GM23338 (cell line): ENCODE measurements at regions not wholly inside any gene's neighbourhood (a gene's known extent, or its start where the extent isn't known, plus 50 kb on each side); places are given as distances from the start of the nearest gene placed in this dataset.

Experiments used
- ATAC-seq: fragments of 200-7000 bp; cut with Tn5 transposase; 3 replicates; pipeline ENCODE4 v1.9.1; 2020
- DNase-seq: peaks from one replicate; pipeline ENCODE4 v3.0.0-alpha.2; 2015; ENCODE audit warnings: low spot score
- H2AFZ ChIP-seq: fragments of 200-600 bp; sonication (generic); 2 replicates; pipeline ENCODE4 v1.8.0; 2016; ENCODE audit warnings: antibody characterized with exemption, mild to moderate bottlenecking, moderate library complexity
- H3F3A ChIP-seq: fragments of 200-600 bp; sonication (generic); replicated peaks from 2 replicates; pipeline ENCODE4 v1.8.0; 2017; ENCODE audit warnings: antibody characterized with exemption, mixed run types, low read depth
- H3K27ac ChIP-seq: fragments of 200-600 bp; sonication (generic); 2 replicates; pipeline ENCODE4 v1.6.1; 2016; ENCODE audit warnings: low read depth
- H3K27me3 ChIP-seq: fragments of 200-600 bp; sonication (generic); 2 replicates; pipeline ENCODE4 v1.8.0; 2016; ENCODE audit warnings: mild to moderate bottlenecking, mixed run types, moderate library complexity; ENCODE audit not compliant: insufficient read depth
- H3K36me3 ChIP-seq: fragments of 200-600 bp; sonication (generic); 2 replicates; pipeline ENCODE4 v1.8.0; 2016; ENCODE audit warnings: mild to moderate bottlenecking; ENCODE audit not compliant: insufficient read depth
- H3K4me1 ChIP-seq: fragments of 200-600 bp; sonication (generic); 2 replicates; pipeline ENCODE4 v1.8.0; 2016; ENCODE audit warnings: mild to moderate bottlenecking, moderate library complexity; ENCODE audit not compliant: insufficient read depth
- H3K4me2 ChIP-seq: fragments of 200-600 bp; sonication (generic); 2 replicates; pipeline ENCODE4 v1.7.1; 2017; ENCODE audit warnings: mixed run types
- H3K4me3 ChIP-seq: fragments of 200-600 bp; sonication (generic); 2 replicates; pipeline ENCODE4 v1.6.1; 2016; ENCODE audit warnings: mixed run types
- H3K79me2 ChIP-seq: fragments of 200-600 bp; sonication (generic); replicated peaks from 2 replicates; pipeline ENCODE4 v1.8.0; 2017; ENCODE audit warnings: mild to moderate bottlenecking; ENCODE audit not compliant: insufficient read depth
- H3K9me2 ChIP-seq: fragments of 200-600 bp; sonication (generic); 2 replicates; pipeline ENCODE4 v1.8.0; 2017; ENCODE audit not compliant: insufficient read depth
- H4K20me1 ChIP-seq: fragments of 200-600 bp; sonication (generic); replicated peaks from 2 replicates; pipeline ENCODE4 v1.8.0; 2017; ENCODE audit warnings: mild to moderate bottlenecking; ENCODE audit not compliant: insufficient read depth
- H3K27ac Mint-ChIP-seq: 2 replicates; pipeline ENCODE4 v1.8.0; 2020; ENCODE audit warnings: inconsistent platforms, mild to moderate bottlenecking, moderate library complexity, mixed read lengths
- H3K27me3 Mint-ChIP-seq: 3 replicates; pipeline ENCODE4 v1.8.0; 2022; ENCODE audit warnings: low read depth, mild to moderate bottlenecking, moderate library complexity, mixed read lengths, inconsistent platforms; ENCODE audit not compliant: insufficient read depth, poor library complexity
- H3K36me3 Mint-ChIP-seq: 3 replicates; pipeline ENCODE4 v1.8.0; 2021; ENCODE audit warnings: low read depth, mild to moderate bottlenecking, inconsistent platforms, moderate library complexity, mixed read lengths
- H3K4me1 Mint-ChIP-seq: 3 replicates; pipeline ENCODE4 v1.8.0; 2020; ENCODE audit warnings: mild to moderate bottlenecking, inconsistent platforms, mixed read lengths
- H3K4me3 Mint-ChIP-seq: 3 replicates; pipeline ENCODE4 v1.8.0; 2021; ENCODE audit warnings: moderate library complexity, mild to moderate bottlenecking, inconsistent platforms, mixed read lengths
- H3K9me3 Mint-ChIP-seq: 3 replicates; pipeline ENCODE4 v1.8.0; 2020; ENCODE audit warnings: moderate library complexity, mild to moderate bottlenecking, inconsistent platforms, mixed read lengths
- CREB1 ChIP-seq: fragments of 250-450 bp; sonication (Bioruptor Pico); IDR thresholded peaks from 2 replicates; pipeline ENCODE4 v1.5.0; 2020; ENCODE audit warnings: low read depth, mild to moderate bottlenecking, moderate library complexity
- CTCF ChIP-seq, 2 experiments: fragments of 200-600 bp in 1 of 2; sonication (generic) in 1 of 2; conservative IDR thresholded peaks; 2 replicates each; pipeline versions ENCODE4 v1.5.1 to v1.6.1; 2016 to 2017; ENCODE audit warnings: antibody characterized with exemption in 2 of 2, low read depth in 2 of 2, mild to moderate bottlenecking in 2 of 2, moderate library complexity in 1 of 2
- ETS1 ChIP-seq: IDR thresholded peaks from 2 replicates; pipeline ENCODE4 v1.6.1; 2016; ENCODE audit warnings: antibody characterized with exemption
- EZH2 ChIP-seq: fragments of 200-600 bp; sonication (generic); IDR thresholded peaks from one replicate; pipeline ENCODE4 v1.8.0; 2017; ENCODE audit warnings: antibody characterized with exemption, mild to moderate bottlenecking, low read depth; ENCODE audit not compliant: unreplicated experiment
- EZH2phosphoT487 ChIP-seq: fragments of 200-600 bp; sonication (generic); IDR thresholded peaks from one replicate; pipeline ENCODE4 v1.8.1; 2018; ENCODE audit warnings: antibody characterized with exemption; ENCODE audit not compliant: unreplicated experiment
- JUNB ChIP-seq: IDR thresholded peaks from one replicate; pipeline ENCODE4 v1.6.1; 2016; ENCODE audit warnings: antibody characterized with exemption; ENCODE audit not compliant: unreplicated experiment
- NANOG ChIP-seq: IDR thresholded peaks from 2 replicates; pipeline ENCODE4 v1.6.1; 2016; ENCODE audit warnings: antibody characterized with exemption, borderline replicate concordance
- POLR2AphosphoS5 ChIP-seq: IDR thresholded peaks from 2 replicates; pipeline ENCODE4 v1.6.1; 2016; ENCODE audit warnings: antibody characterized with exemption, low read depth
- REST ChIP-seq: IDR thresholded peaks from one replicate; pipeline ENCODE4 v1.6.1; 2018; ENCODE audit warnings: antibody characterized with exemption; ENCODE audit not compliant: unreplicated experiment
- STAT1 ChIP-seq: IDR thresholded peaks from one replicate; pipeline ENCODE4 v1.6.1; 2016; ENCODE audit warnings: antibody characterized with exemption; ENCODE audit not compliant: unreplicated experiment
- ZNF114 ChIP-seq: fragments of 250-450 bp; sonication (Bioruptor Pico); IDR thresholded peaks from 2 replicates; pipeline ENCODE4 v1.5.0; 2020; ENCODE audit warnings: mild to moderate bottlenecking, moderate library complexity
- ZNF331 ChIP-seq: fragments of 250-450 bp; sonication (Bioruptor Pico); IDR thresholded peaks from 2 replicates; pipeline ENCODE4 v1.5.0; 2020; ENCODE audit warnings: low read depth, mild to moderate bottlenecking, moderate library complexity
- ZNF462 ChIP-seq: fragments of 250-450 bp; sonication (Bioruptor Pico); IDR thresholded peaks from 2 replicates; pipeline ENCODE4 v1.5.0; 2020; ENCODE audit warnings: mild to moderate bottlenecking, moderate library complexity

GRCh38 chr18:43482136-43482535 lies 204.8 kb upstream of the SYT4 start:
- TF ChIP-seq ZNF114 (CRISPR knock-in tag), result no peak
- no peak for TF ChIP-seq NANOG
- no peak for TF ChIP-seq POLR2AphosphoS5
- TF ChIP-seq REST, result no peak
- TF ChIP-seq JUNB, result no peak
- no peak for TF ChIP-seq CTCF (conservative IDR thresholded peaks at IDR 0.05; ENCODE audit: low read depth in 2 of 2)
- TF ChIP-seq EZH2phosphoT487, result no peak
- TF ChIP-seq ZNF331 (CRISPR knock-in tag), result no peak
- TF ChIP-seq ETS1, result no peak
- no peak for TF ChIP-seq STAT1
- no peak for TF ChIP-seq CREB1 (CRISPR knock-in tag)
- TF ChIP-seq ZNF462 (CRISPR knock-in tag), result no peak
- no peak for TF ChIP-seq EZH2
- Mint-ChIP-seq H3K36me3 (peaks cover 23% of the 10 kb centered on the region), H3K27ac (no peak overlapping the region), H3K27me3 (no peaks in the 10 kb centered on the region), H3K9me3 (peaks cover 37% of the 10 kb centered on the region), H3K4me1 (no peaks in the 10 kb centered on the region), H3K4me3 (no peak overlapping the region)
- no peaks in the 10 kb centered on the region for H3K79me2 ChIP-seq
- H3K4me1 ChIP-seq, result no peaks in the 10 kb centered on the region
- H2AFZ ChIP-seq, result no peak overlapping the region
- H3K4me2 ChIP-seq, result no peak overlapping the region
- ATAC-seq (no peak), DNase-seq (no peak)
- no peak overlapping the region for H3K4me3 ChIP-seq
- no peaks in the 10 kb centered on the region for H3K27me3 ChIP-seq
- H3K36me3 ChIP-seq, result peaks cover 4% of the 10 kb centered on the region; the same call in 1 of the 2 replicates
- no peaks in the 10 kb centered on the region for H4K20me1 ChIP-seq
- no peak overlapping the region for H3K27ac ChIP-seq
- no peaks in the 10 kb centered on the region for H3F3A ChIP-seq
- peaks cover 8% of the 10 kb centered on the region; the same call in 1 of the 2 replicates for H3K9me2 ChIP-seq
